CD4-positive, alpha-beta memory T cell (primary cell): ENCODE measurements at regions not wholly inside any gene's neighbourhood (a gene's known extent, or its start where the extent isn't known, plus 50 kb on each side); places are given as distances from the start of the nearest gene placed in this dataset.
"Not testable (repeated sequence)": the region's sequence is repeated elsewhere in the genome, so short reads cannot be mapped to it uniquely, and the experiment has no call there.

Experiments
- CTCF ChIA-PET: fragments of 350-600 bp; sonication (Branson Sonifier 250); formaldehyde crosslinking; loops from one replicate; lab custom pipeline; 2021; ENCODE audit warnings: inconsistent platforms; ENCODE audit not compliant: partially characterized antibody; lab: Charles Lee
- POLR2A ChIA-PET: fragments of 350-600 bp; sonication (Branson Sonifier 250); formaldehyde crosslinking; loops from one replicate; lab custom pipeline; 2021; ENCODE audit not compliant: partially characterized antibody; lab: Charles Lee
- DNase-seq, 5 donors: peaks; one replicate each; pipeline versions ENCODE4 v3.0.0 to v3.0.0-alpha.2; 2020 to 2022; ENCODE audit warnings: mixed read lengths in 1 of 5
- H3K27ac ChIP-seq: one replicate; pipeline ENCODE4 v1.7.0; 2013; ENCODE audit warnings: low read depth, low read length
- H3K27me3 ChIP-seq: 2 replicates; pipeline ENCODE4 v1.7.0; 2013; ENCODE audit warnings: mild to moderate bottlenecking, low read length, moderate library complexity; ENCODE audit not compliant: insufficient read depth
- H3K36me3 ChIP-seq: 2 replicates; pipeline ENCODE4 v1.7.0; 2013; ENCODE audit warnings: mild to moderate bottlenecking, low read length, moderate library complexity; ENCODE audit not compliant: insufficient read depth
- H3K4me1 ChIP-seq: 2 replicates; pipeline ENCODE4 v1.7.0; 2013; ENCODE audit warnings: mild to moderate bottlenecking, low read length, moderate library complexity; ENCODE audit not compliant: insufficient read depth
- H3K4me3 ChIP-seq, 2 donors: one replicate each; pipeline ENCODE4 v1.7.0; 2013; ENCODE audit warnings: low read length in 2 of 2, mild to moderate bottlenecking in 1 of 2
- H3K9me3 ChIP-seq, 2 donors: one replicate each; pipeline ENCODE4 v1.7.0; 2013; ENCODE audit warnings: low read length in 2 of 2, control low read depth in 1 of 2; ENCODE audit not compliant: control insufficient read depth in 1 of 2
- H3K27ac Mint-ChIP-seq, 7 donors: one replicate each; pipeline ENCODE4 v1.8.0; 2020 to 2021; ENCODE audit warnings: mixed read lengths in 7 of 7, mild to moderate bottlenecking in 6 of 7, inconsistent platforms in 3 of 7, moderate library complexity in 3 of 7
- H3K27me3 Mint-ChIP-seq, 2 donors: one replicate each; pipeline ENCODE4 v1.8.0; 2020 to 2021; ENCODE audit warnings: mixed read lengths in 2 of 2
- H3K36me3 Mint-ChIP-seq, 2 donors: one replicate each; pipeline ENCODE4 v1.8.0; 2020 to 2021; ENCODE audit warnings: mixed read lengths in 2 of 2, inconsistent platforms in 1 of 2, mild to moderate bottlenecking in 1 of 2
- H3K4me1 Mint-ChIP-seq, 4 donors: one replicate each; pipeline ENCODE4 v1.8.0; 2020 to 2021; ENCODE audit warnings: mixed read lengths in 4 of 4, mild to moderate bottlenecking in 1 of 4
- H3K4me3 Mint-ChIP-seq, 8 donors: one replicate each; pipeline ENCODE4 v1.8.0; 2020 to 2021; ENCODE audit warnings: mixed read lengths in 8 of 8, mild to moderate bottlenecking in 7 of 8, moderate library complexity in 6 of 8, inconsistent platforms in 3 of 8
- H3K9me3 Mint-ChIP-seq, 8 donors: one replicate each; pipeline ENCODE4 v1.8.0; 2020 to 2021; ENCODE audit warnings: mixed read lengths in 8 of 8, mild to moderate bottlenecking in 5 of 8, inconsistent platforms in 3 of 8, moderate library complexity in 1 of 8
- intact Hi-C: fragments of 100-400 bp; cut with micrococcal nuclease; formaldehyde crosslinking; loops from one replicate; pipeline ENCODE4 v1.15.1; 2023

DNA sequence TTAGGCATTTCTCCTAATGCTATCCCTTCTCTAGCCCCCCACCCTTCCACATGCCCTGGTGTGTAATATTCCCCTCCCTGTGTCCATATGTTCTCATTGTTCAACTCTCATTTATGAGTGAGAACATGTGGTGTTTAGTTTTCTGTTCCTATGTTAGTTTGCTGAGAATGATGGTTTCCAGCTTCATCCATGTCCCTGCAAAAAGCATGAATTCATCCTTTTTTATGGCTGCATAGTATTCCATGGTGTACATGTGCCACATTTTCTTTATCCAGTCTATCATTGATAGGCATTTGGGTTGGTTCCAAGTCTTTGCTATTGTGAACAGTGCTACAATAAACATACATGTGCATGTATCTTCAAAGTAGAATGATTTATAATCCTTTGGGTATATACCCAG lies 161.0 kb upstream of the ZNF644 start:
- DNase-seq, H3K36me3 Mint-ChIP-seq, H3K27me3 ChIP-seq, H3K27ac ChIP-seq, H3K9me3 ChIP-seq, H3K27ac Mint-ChIP-seq, POLR2A ChIA-PET, intact Hi-C loops, H3K36me3 ChIP-seq, H3K4me1 ChIP-seq, H3K27me3 Mint-ChIP-seq, H3K4me1 Mint-ChIP-seq, H3K4me3 ChIP-seq, H3K4me3 Mint-ChIP-seq: not testable (repeated sequence)
- H3K9me3 Mint-ChIP-seq = peaks cover 0 to 23% (median 11%) of the 10 kb centered on the region in 8 donors
- CTCF ChIA-PET = interaction anchor here (0.6 to 2.8 kb wide), 2 partner anchors 17 to 80 kb away, joined by 4 to 10 read pairs; no protein-coding TSS in a partner anchor

DNA sequence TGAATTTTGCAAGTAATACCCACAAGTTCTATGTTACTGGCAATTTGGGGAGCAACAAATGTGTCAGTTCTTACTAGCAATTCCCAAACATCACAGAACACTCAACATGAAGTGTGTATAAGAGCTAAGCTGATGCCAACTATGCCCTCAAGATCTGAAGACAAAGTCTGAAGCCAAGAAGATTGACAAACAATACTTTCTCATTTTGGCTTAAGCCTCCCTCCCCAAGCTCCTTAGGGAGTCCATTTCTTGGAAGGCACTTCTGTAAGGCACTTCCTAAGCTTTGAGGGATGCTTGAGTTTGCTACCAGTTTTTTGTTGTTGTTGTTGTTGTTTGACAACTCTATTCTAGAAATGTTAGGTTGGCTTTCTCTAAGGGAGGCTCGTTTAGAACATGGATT lies 154.4 kb upstream of the ZNF644 start:
- Mint-ChIP-seq H3K36me3 (no peaks in the 10 kb centered on the region), H3K27me3 (peaks cover 15 to 18% of the 10 kb centered on the region in 2 donors), H3K9me3 (peaks cover 0 to 2% (median 0%) of the 10 kb centered on the region in 8 donors), H3K27ac (no peak overlapping the region), H3K4me3 (no peak overlapping the region), H3K4me1 (no peaks in the 10 kb centered on the region)
- no peak overlapping the region for H3K27ac ChIP-seq
- H3K27me3 ChIP-seq = peaks cover 3% of the 10 kb centered on the region
- intact Hi-C loops = no loop called here
- H3K36me3 ChIP-seq = no peaks in the 10 kb centered on the region
- H3K9me3 ChIP-seq = no peaks in the 10 kb centered on the region
- ChIA-PET POLR2A (no interaction called here), CTCF (interaction anchor here (1.4 kb wide), 2 partner anchors 10 to 12 kb away, joined by 5 to 6 read pairs; no protein-coding TSS in a partner anchor)
- H3K4me1 ChIP-seq = no peaks in the 10 kb centered on the region
- DNase-seq = no peak
- H3K4me3 ChIP-seq = no peak overlapping the region

DNA sequence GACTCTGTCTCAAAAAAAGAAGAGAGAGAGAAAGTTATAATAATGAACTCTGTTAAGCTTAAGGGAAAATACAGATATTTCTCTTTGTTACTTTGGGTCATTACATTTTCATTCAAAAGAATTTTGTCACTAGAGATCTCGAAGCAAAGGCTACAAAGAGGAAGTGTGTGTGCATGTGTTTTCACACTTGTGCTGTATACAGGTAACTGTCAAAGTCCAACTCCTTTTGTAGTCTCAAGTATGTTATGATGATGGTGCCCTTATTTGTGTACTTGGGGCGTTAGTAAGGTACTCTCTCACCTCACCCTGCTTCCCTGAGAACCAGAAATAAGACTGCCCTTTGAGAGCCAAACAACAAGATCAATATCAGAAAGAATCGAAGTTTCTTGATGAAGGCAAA lies 152.9 kb upstream of the ZNF644 start:
- POLR2A ChIA-PET = no interaction called here
- CTCF ChIA-PET = interaction anchor here (1.0 kb wide), 1 partner anchor 9 kb away, joined by 9 read pairs; no protein-coding TSS in a partner anchor
- Histone ChIP-seq H3K4me3 (no peak overlapping the region), H3K27me3 (peaks cover 3% of the 10 kb centered on the region), H3K9me3 (no peaks in the 10 kb centered on the region), H3K36me3 (no peaks in the 10 kb centered on the region), H3K4me1 (no peaks in the 10 kb centered on the region), H3K27ac (no peak overlapping the region)
- Mint-ChIP-seq H3K4me1 (no peaks in the 10 kb centered on the region), H3K4me3 (no peak overlapping the region), H3K36me3 (no peaks in the 10 kb centered on the region), H3K27ac (no peak overlapping the region), H3K9me3 (peaks cover 0 to 2% (median 0%) of the 10 kb centered on the region in 8 donors), H3K27me3 (peaks cover 15 to 18% of the 10 kb centered on the region in 2 donors)
- DNase-seq = no peak
- intact Hi-C loops = no loop called here

DNA sequence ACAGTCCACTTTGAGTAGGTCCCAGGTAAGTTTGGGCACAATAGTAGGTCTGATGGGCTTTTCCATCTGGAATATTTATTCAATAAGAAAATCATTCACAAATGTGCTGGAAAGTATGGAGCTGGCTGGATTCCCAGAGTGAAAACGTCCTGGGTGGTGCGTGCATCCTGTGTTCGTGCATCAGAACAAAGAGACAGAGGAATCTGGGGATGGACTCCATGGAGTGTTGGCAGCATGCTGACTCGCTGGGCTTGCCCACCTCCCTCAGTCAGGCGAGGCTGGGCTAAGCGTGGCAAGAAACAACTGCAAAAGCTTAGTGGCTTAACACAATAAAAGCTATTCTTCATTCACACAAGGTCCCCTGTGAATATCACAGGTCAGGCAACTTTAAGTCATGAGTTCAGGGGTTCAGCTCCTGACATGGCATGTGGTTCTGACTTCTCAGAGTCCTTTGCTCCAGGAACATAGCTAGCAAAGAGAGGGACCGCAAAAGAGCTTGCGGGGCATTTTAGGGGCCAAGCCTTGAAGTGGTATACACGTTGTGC lies 151.6 kb upstream of the ZNF644 start:
- Histone ChIP-seq H3K4me1 (no peaks in the 10 kb centered on the region), H3K9me3 (no peaks in the 10 kb centered on the region), H3K27me3 (peaks cover 3% of the 10 kb centered on the region), H3K4me3 (no peak overlapping the region), H3K36me3 (no peaks in the 10 kb centered on the region), H3K27ac (no peak overlapping the region)
- ChIA-PET POLR2A (no interaction called here), CTCF (interaction anchor here (0.6 to 2.2 kb wide), 3 partner anchors 9 to 54 kb away, joined by 3 to 9 read pairs (median 4); no protein-coding TSS in a partner anchor)
- no peak for DNase-seq
- intact Hi-C loops = no loop called here
- H3K27me3 Mint-ChIP-seq = peaks cover 13 to 18% of the 10 kb centered on the region in 2 donors
- no peak overlapping the region for H3K4me3 Mint-ChIP-seq
- H3K27ac Mint-ChIP-seq = no peak overlapping the region
- H3K4me1 Mint-ChIP-seq = no peaks in the 10 kb centered on the region
- no peaks in the 10 kb centered on the region for H3K36me3 Mint-ChIP-seq
- peaks cover 0 to 2% (median 0%) of the 10 kb centered on the region in 8 donors for H3K9me3 Mint-ChIP-seq

DNA sequence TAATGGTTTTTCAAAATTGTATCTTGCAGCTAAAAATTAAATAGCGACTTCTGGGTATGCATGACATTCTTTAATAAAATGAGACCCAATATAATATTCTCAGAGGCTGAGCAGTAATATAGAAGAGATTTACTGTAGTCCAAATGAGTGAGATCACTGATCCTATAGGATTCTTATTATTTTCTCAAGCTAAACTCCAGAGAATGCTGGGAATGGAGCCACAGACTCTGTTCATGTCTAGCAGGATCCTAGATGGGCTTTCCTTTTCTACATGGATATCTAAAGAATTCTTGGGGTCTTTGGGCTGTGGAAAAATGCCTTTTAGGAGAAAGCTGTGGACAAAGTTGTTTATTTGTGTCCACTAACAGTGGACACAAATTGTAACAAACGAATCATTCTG lies 150.7 kb upstream of the ZNF644 start:
- no peak overlapping the region for H3K27ac Mint-ChIP-seq
- no peaks in the 10 kb centered on the region for H3K9me3 ChIP-seq
- peaks cover 0 to 2% (median 0%) of the 10 kb centered on the region in 8 donors for H3K9me3 Mint-ChIP-seq
- intact Hi-C loops = no loop called here
- no peaks in the 10 kb centered on the region for H3K4me1 ChIP-seq
- no peak overlapping the region for H3K27ac ChIP-seq
- ChIA-PET CTCF (interaction anchor here (1.4 to 2.2 kb wide), 2 partner anchors 8 to 11 kb away, joined by 4 to 9 read pairs; no protein-coding TSS in a partner anchor), POLR2A (no interaction called here)
- no peaks in the 10 kb centered on the region for H3K4me1 Mint-ChIP-seq
- peaks cover 13 to 18% of the 10 kb centered on the region in 2 donors for H3K27me3 Mint-ChIP-seq
- no peaks in the 10 kb centered on the region for H3K36me3 Mint-ChIP-seq
- no peaks in the 10 kb centered on the region for H3K36me3 ChIP-seq
- H3K4me3 ChIP-seq = no peak overlapping the region
- peaks cover 3% of the 10 kb centered on the region for H3K27me3 ChIP-seq
- DNase-seq = no peak
- no peak overlapping the region for H3K4me3 Mint-ChIP-seq

DNA sequence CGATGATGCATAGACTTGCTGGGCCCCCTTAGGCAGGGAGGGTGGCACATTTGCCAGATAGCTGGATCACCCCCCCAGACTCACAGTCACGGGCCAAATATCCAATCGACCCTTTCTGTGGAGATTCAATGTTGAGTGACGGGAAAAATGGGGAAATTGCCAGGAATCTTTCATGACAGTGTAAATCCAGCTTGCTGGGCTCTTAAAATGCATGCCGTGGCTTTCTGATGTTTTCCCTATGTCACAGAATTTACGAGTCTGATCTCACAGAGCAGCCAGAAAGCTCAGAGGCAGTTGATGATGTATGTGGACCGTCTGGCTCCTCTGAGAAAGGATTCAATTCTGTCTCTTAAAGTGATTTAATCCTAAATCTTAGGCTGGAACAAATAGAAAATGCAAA lies 150.1 kb upstream of the ZNF644 start:
- DNase-seq = no peak
- H3K36me3 ChIP-seq = no peaks in the 10 kb centered on the region
- ChIA-PET CTCF (interaction anchor here (1.4 to 2.2 kb wide), 2 partner anchors 7 to 10 kb away, joined by 4 to 9 read pairs; no protein-coding TSS in a partner anchor), POLR2A (no interaction called here)
- Mint-ChIP-seq H3K36me3 (no peaks in the 10 kb centered on the region), H3K27me3 (peaks cover 13 to 17% of the 10 kb centered on the region in 2 donors), H3K4me3 (no peak overlapping the region), H3K9me3 (peaks cover 0 to 2% (median 0%) of the 10 kb centered on the region in 8 donors), H3K4me1 (no peaks in the 10 kb centered on the region), H3K27ac (no peak overlapping the region)
- H3K9me3 ChIP-seq = no peaks in the 10 kb centered on the region
- H3K4me1 ChIP-seq = no peaks in the 10 kb centered on the region
- no peak overlapping the region for H3K27ac ChIP-seq
- intact Hi-C loops = no loop called here
- H3K4me3 ChIP-seq = no peak overlapping the region
- peaks cover 3% of the 10 kb centered on the region for H3K27me3 ChIP-seq

DNA sequence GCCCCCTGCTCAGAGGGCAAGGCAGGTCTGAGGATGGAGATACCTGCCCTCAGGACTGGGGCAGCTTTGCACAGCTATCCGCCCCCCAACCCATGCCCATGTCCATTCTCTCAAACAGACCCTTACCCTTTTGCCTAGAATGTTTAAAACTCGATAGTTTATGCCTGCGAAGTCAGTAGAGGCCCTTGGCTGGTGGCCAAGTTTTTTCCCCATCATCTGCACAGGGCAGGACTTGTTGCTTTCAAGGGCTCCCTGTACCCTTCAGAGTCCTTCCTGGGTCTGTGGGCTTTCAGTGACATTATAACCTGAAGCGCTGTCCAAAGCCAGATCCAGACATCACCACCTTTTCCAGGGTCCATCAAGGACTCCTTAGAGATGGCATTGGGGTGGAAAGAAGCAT lies 148.7 kb upstream of the ZNF644 start:
- H3K36me3 Mint-ChIP-seq = no peaks in the 10 kb centered on the region
- intact Hi-C loops = no loop called here
- H3K9me3 Mint-ChIP-seq = peaks cover 0 to 2% (median 0%) of the 10 kb centered on the region in 8 donors
- Histone ChIP-seq H3K4me3 (no peak overlapping the region), H3K9me3 (no peaks in the 10 kb centered on the region), H3K27ac (no peak overlapping the region), H3K27me3 (peaks cover 3% of the 10 kb centered on the region), H3K4me1 (no peaks in the 10 kb centered on the region), H3K36me3 (no peaks in the 10 kb centered on the region)
- no peak overlapping the region for H3K4me3 Mint-ChIP-seq
- peaks cover 0 to 2% (median 0%) of the 10 kb centered on the region in 4 donors for H3K4me1 Mint-ChIP-seq
- POLR2A ChIA-PET = no interaction called here
- DNase-seq = no peak
- CTCF ChIA-PET = no interaction called here
- no peak overlapping the region for H3K27ac Mint-ChIP-seq
- H3K27me3 Mint-ChIP-seq = peaks cover 11 to 13% of the 10 kb centered on the region in 2 donors
